ENCODE measurements at regions not wholly inside any gene's neighbourhood (a gene's known extent, or its start where the extent isn't known, plus 50 kb on each side); places are given as distances from the start of the nearest gene placed in this dataset.

- TF ChIP-seq CTCF (IDR thresholded peaks at IDR 0.05) (no peak), POLR2AphosphoS5 (IDR thresholded peaks at IDR 0.05) (no peak), POLR2A (IDR thresholded peaks at IDR 0.05) (no peak)
Observed at GRCh38 chrX:55908661-55909212, 191.2 kb downstream of the RRAGB start.
